ENCODE measurements at regions not wholly inside any gene's neighbourhood (a gene's known extent, or its start where the extent isn't known, plus 50 kb on each side); places are given as distances from the start of the nearest gene placed in this dataset.

DNA sequence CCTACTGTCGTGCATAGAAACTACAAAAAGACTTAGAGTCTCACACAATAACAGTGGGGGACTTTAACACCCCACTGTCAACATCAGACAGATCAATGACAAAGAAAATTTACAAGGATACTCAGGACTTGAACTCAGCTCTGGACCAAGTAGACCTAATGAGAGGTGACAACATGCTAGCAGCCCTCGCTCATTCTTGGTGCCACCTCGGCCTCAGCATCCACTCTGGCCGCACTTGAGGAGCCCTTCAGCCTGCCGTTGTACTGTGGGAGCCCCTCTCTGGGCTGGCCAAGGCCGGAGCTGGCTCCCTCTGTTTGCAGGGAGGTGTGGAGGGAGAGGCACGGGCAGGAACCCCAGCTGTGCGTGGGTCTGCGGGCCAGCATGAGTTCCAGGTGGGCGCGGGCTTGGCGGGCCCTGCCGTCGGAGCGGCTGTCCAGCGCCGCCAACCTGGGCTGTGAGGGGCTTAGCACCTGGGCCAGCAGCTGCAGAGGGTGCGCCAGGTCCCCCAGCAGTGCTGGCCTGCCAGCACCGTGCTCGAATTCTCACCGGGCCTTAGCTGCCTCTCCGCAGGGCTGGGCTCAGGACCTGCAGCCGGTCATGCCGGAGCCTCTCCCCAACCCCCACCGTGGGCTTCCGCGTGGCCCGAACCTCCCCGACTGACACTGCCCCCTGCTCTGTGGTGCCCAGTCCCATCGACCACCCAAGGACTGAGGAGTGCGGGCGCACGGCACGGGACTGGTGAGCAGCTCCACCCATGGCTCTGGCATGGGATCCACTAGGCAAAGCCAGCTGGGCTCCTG, 205.6 kb downstream of the FRK start:
- Mint-ChIP-seq H3K4me3 (no peak overlapping the region), H3K9me3 (peaks cover 2% of the 10 kb centered on the region), H3K27ac (no peak overlapping the region), H3K36me3 (ENCODE audit: low read depth) (no peaks in the 10 kb centered on the region), H3K27me3 (no peaks in the 10 kb centered on the region), H3K4me1 (no peaks in the 10 kb centered on the region)
- intact Hi-C loops (cut with micrococcal nuclease), result no loop called here
- DNase-seq, result no peak
- TF ChIP-seq CTCF (IDR thresholded peaks at IDR 0.05), result no peak
- ATAC-seq (ENCODE audit: low read depth), result no peak
- ChIA-PET POLR2A (no interaction called here), CTCF (no interaction called here)

- Mint-ChIP-seq H3K27me3 (no peaks in the 10 kb centered on the region), H3K9me3 (no peaks in the 10 kb centered on the region), H3K36me3 (ENCODE audit: low read depth) (no peaks in the 10 kb centered on the region), H3K4me1 (no peaks in the 10 kb centered on the region), H3K27ac (no peak overlapping the region), H3K4me3 (no peak overlapping the region)
- no peak for ATAC-seq (ENCODE audit: low read depth)
- DNase-seq, result no peak
- intact Hi-C loops (cut with micrococcal nuclease), result no loop called here
- ChIA-PET POLR2A (no interaction called here), CTCF (no interaction called here)
- no peak for TF ChIP-seq CTCF (IDR thresholded peaks at IDR 0.05)
Measured at GRCh38 chr6:115847671-115848070, 213.0 kb downstream of the FRK start.

DNA sequence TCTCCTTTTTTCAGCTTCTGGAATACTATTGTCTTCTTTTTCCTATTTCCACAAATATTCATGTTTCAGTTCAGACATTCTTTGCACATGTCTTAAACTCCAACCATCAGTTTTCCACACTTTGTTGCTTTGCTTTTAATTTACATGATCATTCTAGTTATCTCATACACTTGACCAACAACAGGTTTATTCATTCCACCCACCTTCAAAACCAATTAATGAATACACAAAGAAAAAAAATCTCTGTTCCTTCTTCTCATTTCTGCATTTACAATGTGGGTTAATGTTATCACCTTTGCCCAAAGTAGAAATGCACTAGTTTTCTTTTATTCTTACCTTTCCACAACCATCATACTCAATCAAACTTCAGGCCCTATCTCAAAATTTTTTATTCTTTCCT, 216.7 kb downstream of the FRK start:
- ChIA-PET CTCF (no interaction called here), POLR2A (no interaction called here)
- no peaks in the 10 kb centered on the region for H3K9me3 Mint-ChIP-seq
- ATAC-seq (ENCODE audit: low read depth), result no peak
- no peaks in the 10 kb centered on the region for H3K36me3 Mint-ChIP-seq (ENCODE audit: low read depth)
- H3K4me3 Mint-ChIP-seq, result no peak overlapping the region
- intact Hi-C loops (cut with micrococcal nuclease), result no loop called here
- H3K27me3 Mint-ChIP-seq, result peaks cover 1% of the 10 kb centered on the region
- no peak for TF ChIP-seq CTCF (IDR thresholded peaks at IDR 0.05)
- H3K27ac Mint-ChIP-seq, result no peak overlapping the region
- DNase-seq, result no peak
- no peaks in the 10 kb centered on the region for H3K4me1 Mint-ChIP-seq

GRCh38 chr6:115842338-115842737, 218.4 kb downstream of the FRK start:
- H3K9me3 Mint-ChIP-seq, result no peaks in the 10 kb centered on the region
- ATAC-seq (ENCODE audit: low read depth), result no peak

More at GRCh38 chr6:115842338-115842737, 218.4 kb downstream of the FRK start:
- DNase-seq, result no peak
- ChIA-PET POLR2A (no interaction called here), CTCF (no interaction called here)
- intact Hi-C loops (cut with micrococcal nuclease), result no loop called here
- peaks cover 1% of the 10 kb centered on the region for H3K27me3 Mint-ChIP-seq
- no peaks in the 10 kb centered on the region for H3K36me3 Mint-ChIP-seq (ENCODE audit: low read depth)
- no peak for TF ChIP-seq CTCF (IDR thresholded peaks at IDR 0.05)
- no peaks in the 10 kb centered on the region for H3K4me1 Mint-ChIP-seq
- no peak overlapping the region for H3K27ac Mint-ChIP-seq
- H3K4me3 Mint-ChIP-seq, result no peak overlapping the region
